ENCODE measurements at regions not wholly inside any gene's neighbourhood (a gene's known extent, or its start where the extent isn't known, plus 50 kb on each side); places are given as distances from the start of the nearest gene placed in this dataset.

DNA sequence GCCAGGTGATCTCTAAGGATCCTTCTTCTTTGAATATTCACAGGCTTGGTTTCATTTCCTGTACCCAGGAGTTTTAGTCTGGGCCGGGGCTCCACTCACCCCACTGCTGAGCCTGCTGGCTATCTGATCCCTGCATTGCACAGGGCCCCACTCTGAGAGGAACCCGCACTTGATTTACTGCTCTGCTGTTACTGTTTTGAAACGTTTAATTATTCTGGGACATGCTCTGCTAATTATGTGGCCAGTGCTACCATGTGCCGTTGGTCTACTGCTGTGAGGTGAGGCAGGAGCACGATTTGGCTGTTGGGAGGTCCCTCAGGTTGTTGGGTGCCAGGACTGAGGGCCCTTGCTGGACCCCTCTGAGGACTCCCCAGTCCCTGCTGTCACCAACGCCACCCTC lies 108.7 kb upstream of the SIRPA start:
- no peaks in the 10 kb centered on the region for H3K9me3 Mint-ChIP-seq

DNA sequence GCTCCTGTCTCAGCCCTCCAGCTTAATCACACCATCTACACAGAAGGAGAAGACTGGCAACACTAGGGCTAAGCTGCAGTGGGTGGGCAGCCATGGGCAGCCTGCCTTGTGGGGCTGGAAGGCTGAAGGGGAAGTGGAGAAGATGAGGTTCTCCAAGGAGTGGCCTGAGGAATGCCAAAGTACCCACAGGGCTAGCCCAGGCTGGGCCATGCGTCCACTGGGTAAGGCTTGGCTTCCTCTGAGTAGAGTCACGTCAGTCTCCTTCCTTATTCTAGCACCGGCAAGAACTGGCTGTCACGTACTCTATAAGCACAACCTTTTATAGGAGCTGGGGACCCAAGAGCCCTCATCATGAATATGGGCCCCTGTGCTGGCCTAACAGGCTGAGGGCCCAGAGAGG lies 110.6 kb upstream of the SIRPA start:
- Mint-ChIP-seq H3K4me1 (no peaks in the 10 kb centered on the region), H3K36me3 (ENCODE audit: low read depth) (no peaks in the 10 kb centered on the region), H3K27ac (ENCODE audit: unreplicated experiment) (no peak overlapping the region), H3K27me3 (ENCODE audit: low read depth) (peaks cover 55% of the 10 kb centered on the region), H3K4me3 (no peak overlapping the region), H3K9me3 (no peaks in the 10 kb centered on the region)
- DNase-seq (ENCODE audit: low read depth, low spot score), result no peak
- TF ChIP-seq, protein P1, sequence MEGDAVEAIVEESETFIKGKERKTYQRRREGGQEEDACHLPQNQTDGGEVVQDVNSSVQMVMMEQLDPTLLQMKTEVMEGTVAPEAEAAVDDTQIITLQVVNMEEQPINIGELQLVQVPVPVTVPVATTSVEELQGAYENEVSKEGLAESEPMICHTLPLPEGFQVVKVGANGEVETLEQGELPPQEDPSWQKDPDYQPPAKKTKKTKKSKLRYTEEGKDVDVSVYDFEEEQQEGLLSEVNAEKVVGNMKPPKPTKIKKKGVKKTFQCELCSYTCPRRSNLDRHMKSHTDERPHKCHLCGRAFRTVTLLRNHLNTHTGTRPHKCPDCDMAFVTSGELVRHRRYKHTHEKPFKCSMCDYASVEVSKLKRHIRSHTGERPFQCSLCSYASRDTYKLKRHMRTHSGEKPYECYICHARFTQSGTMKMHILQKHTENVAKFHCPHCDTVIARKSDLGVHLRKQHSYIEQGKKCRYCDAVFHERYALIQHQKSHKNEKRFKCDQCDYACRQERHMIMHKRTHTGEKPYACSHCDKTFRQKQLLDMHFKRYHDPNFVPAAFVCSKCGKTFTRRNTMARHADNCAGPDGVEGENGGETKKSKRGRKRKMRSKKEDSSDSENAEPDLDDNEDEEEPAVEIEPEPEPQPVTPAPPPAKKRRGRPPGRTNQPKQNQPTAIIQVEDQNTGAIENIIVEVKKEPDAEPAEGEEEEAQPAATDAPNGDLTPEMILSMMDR (conservative IDR thresholded peaks at IDR 0.05), result no peak

More for the DNA sequence above, 108.7 kb upstream of the SIRPA start:
- DNase-seq (ENCODE audit: low read depth, low spot score), result no peak
- Mint-ChIP-seq H3K27me3 (ENCODE audit: low read depth) (peaks cover 55% of the 10 kb centered on the region), H3K27ac (ENCODE audit: unreplicated experiment) (no peak overlapping the region), H3K4me3 (no peak overlapping the region), H3K4me1 (no peaks in the 10 kb centered on the region), H3K36me3 (ENCODE audit: low read depth) (no peaks in the 10 kb centered on the region)
- TF ChIP-seq, protein P1 (conservative IDR thresholded peaks at IDR 0.05), result no peak

DNA sequence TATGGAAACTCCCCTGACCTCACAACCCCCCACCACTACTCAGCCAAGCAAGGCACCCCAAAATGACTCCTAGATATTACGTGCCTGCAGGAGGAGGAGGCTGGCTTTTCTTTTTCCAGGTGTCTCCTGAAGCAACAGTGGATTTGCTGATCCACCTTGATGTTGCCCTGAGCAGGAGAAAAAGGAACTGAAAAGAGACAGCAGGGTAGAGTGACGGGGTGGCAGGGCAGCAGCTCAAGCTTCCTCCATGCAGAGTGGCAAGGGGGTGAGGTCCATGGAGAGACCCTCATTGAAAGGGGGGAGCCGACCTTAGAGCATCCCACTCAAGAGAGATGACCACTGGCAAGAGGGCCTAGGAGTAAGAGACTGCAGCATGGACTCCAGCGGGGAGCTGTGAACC lies 112.0 kb upstream of the SIRPA start:
- H3K4me1 Mint-ChIP-seq, result no peaks in the 10 kb centered on the region
- DNase-seq (ENCODE audit: low read depth, low spot score), result no peak
- no peaks in the 10 kb centered on the region for H3K9me3 Mint-ChIP-seq
- TF ChIP-seq, protein P1 (conservative IDR thresholded peaks at IDR 0.05), result no peak
- H3K27me3 Mint-ChIP-seq (ENCODE audit: low read depth), result peaks cover 42% of the 10 kb centered on the region
- no peak overlapping the region for H3K4me3 Mint-ChIP-seq
- no peak overlapping the region for H3K27ac Mint-ChIP-seq (ENCODE audit: unreplicated experiment)
- no peaks in the 10 kb centered on the region for H3K36me3 Mint-ChIP-seq (ENCODE audit: low read depth)

DNA sequence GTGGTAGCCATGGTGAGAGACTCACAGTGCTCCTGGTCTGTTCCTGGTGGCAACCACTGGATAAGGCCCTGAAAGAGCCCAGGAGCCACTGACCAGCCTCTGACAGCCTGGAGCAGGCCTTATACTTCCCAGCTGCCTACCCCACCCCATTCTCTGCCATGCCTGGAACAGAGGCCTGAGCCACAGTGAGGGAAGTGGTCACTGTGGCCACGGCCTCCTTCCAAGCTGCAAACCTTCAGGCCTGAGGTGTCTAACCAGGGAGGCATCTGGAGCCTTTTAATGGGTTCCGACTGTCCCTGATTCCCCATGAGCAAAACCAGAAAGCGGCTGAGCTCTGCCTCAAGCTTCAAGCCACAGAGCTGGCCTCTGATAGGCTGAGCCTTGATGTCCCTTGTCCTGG lies 113.0 kb upstream of the SIRPA start:
- Mint-ChIP-seq H3K27ac (ENCODE audit: unreplicated experiment) (no peak overlapping the region), H3K27me3 (ENCODE audit: low read depth) (peaks cover 32% of the 10 kb centered on the region)

DNA sequence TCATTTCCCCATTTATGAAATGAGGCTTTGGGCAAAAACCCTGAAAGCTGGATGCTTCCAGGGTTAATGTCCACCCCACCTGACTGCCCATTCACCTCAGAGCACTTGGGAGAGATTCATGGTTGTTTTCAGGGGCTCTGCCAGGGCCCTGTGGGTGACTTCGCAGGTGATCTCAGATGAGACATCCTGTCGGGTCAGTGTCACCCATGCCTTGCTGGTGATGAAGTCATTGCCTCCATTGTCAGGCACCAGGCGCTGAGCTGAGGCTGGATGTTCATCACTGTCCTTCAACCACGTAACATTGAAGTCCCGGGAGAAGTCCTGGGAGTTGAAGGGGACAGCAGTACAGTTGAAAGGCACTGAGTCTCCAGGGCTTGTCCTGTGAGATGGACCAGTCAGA lies 115.6 kb upstream of the SIRPA start:
- H3K9me3 Mint-ChIP-seq, result no peaks in the 10 kb centered on the region
- no peak overlapping the region for H3K4me3 Mint-ChIP-seq
- H3K4me1 Mint-ChIP-seq, result peaks cover 16% of the 10 kb centered on the region
- H3K36me3 Mint-ChIP-seq (ENCODE audit: low read depth), result peaks cover under 1% of the 10 kb centered on the region
- no peak overlapping the region for H3K27ac Mint-ChIP-seq (ENCODE audit: unreplicated experiment)
- H3K27me3 Mint-ChIP-seq (ENCODE audit: low read depth), result peaks cover 16% of the 10 kb centered on the region
- TF ChIP-seq, protein P1 (conservative IDR thresholded peaks at IDR 0.05), result no peak
- DNase-seq (ENCODE audit: low read depth, low spot score), result no peak

More for the DNA sequence above, 113.0 kb upstream of the SIRPA start:
- Mint-ChIP-seq H3K9me3 (no peaks in the 10 kb centered on the region), H3K4me3 (no peak overlapping the region), H3K36me3 (ENCODE audit: low read depth) (no peaks in the 10 kb centered on the region), H3K4me1 (peaks cover 4% of the 10 kb centered on the region)
- DNase-seq (ENCODE audit: low read depth, low spot score), result no peak
- TF ChIP-seq, protein P1 (conservative IDR thresholded peaks at IDR 0.05), result no peak

DNA sequence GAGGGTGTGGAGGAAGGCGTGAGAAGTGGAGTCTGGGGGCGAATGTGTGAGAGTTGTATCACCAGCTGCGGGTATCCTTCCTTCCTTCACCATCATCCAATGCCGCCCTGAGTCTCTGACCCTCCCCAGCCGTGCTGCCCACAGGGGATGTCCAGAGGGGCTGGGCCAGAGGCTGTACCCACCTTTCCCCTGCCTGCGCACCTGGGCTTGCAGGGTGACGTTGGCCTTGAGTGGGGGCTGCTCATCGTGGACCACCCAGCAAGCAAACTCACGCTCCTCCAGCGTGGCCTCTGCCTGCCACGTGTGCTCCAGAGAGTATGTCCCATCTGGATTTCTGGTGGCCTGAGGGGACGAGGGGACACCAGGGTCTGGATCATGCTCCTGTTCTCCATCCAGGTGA lies 116.9 kb upstream of the SIRPA start:
- DNase-seq (ENCODE audit: low read depth, low spot score), result no peak
- peaks cover 16% of the 10 kb centered on the region for H3K4me1 Mint-ChIP-seq
- no peak overlapping the region for H3K4me3 Mint-ChIP-seq
- peaks cover 9% of the 10 kb centered on the region for H3K27me3 Mint-ChIP-seq (ENCODE audit: low read depth)
- H3K27ac Mint-ChIP-seq (ENCODE audit: unreplicated experiment), result no peak overlapping the region
- peaks cover 3% of the 10 kb centered on the region for H3K36me3 Mint-ChIP-seq (ENCODE audit: low read depth)
- no peaks in the 10 kb centered on the region for H3K9me3 Mint-ChIP-seq
- TF ChIP-seq, protein P1 (conservative IDR thresholded peaks at IDR 0.05), result no peak
